GM18909 (cell line): ENCODE measurements at regions not wholly inside any gene's neighbourhood (a gene's known extent, or its start where the extent isn't known, plus 50 kb on each side); places are given as distances from the start of the nearest gene placed in this dataset.
"Not testable (repeated sequence)": the region's sequence is repeated elsewhere in the genome, so short reads cannot be mapped to it uniquely, and the experiment has no call there.

Source experiments
- ATAC-seq: cut with Tn5 transposase; IDR thresholded peaks from one replicate; pipeline ENCODE4 v1.9.1; 2021; ENCODE audit warnings: mild to moderate bottlenecking; ENCODE audit not compliant: unreplicated experiment, poor library complexity

- ATAC-seq, result no peak
These were observed 84.5 kb upstream of the PPP2R2D start for GRCh38 chr10:131816157-131816775.

DNA sequence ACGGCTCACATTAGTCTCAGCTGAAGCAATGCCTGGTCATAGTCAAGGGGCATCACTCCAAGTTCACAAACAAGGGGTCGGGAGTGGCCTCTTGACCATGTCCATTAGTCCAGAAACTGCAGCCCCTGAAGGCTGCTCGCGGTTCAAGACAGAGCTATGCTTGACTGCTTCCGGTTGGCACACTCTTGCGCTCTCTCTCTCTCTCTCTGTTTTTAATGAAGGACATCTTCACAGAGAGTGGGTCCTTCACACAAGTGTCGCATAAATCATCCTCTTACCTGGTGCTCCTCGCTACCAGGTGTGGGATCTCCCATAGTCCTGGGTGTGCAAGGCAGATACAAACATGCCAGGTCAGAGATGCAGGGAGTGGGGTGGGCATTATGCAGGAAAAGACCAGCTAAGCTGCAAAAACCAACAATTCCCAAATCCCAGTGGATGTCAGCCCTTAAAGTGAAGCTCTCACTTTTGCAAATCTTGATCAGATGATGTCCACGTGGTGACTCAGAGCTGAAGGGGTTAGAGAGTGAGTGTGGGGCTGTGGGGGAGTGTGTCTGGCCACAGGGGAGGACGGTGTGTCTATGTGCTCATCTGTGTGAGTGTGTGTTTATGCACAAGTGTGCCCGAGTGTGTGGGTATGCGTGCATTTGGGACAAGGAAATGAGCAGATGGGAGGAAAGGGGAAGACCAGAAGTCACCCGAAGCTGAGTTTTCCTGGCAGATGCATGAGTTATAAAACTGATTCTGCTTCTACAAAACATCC is 83.7 kb upstream of the PPP2R2D start:
- ATAC-seq, result no peak

GRCh38 chr10:131817866-131818509 is 82.8 kb upstream of the PPP2R2D start:
- no peak for ATAC-seq

GRCh38 chr10:131818510-131819234 is 82.1 kb upstream of the PPP2R2D start:
- ATAC-seq, result no peak

DNA sequence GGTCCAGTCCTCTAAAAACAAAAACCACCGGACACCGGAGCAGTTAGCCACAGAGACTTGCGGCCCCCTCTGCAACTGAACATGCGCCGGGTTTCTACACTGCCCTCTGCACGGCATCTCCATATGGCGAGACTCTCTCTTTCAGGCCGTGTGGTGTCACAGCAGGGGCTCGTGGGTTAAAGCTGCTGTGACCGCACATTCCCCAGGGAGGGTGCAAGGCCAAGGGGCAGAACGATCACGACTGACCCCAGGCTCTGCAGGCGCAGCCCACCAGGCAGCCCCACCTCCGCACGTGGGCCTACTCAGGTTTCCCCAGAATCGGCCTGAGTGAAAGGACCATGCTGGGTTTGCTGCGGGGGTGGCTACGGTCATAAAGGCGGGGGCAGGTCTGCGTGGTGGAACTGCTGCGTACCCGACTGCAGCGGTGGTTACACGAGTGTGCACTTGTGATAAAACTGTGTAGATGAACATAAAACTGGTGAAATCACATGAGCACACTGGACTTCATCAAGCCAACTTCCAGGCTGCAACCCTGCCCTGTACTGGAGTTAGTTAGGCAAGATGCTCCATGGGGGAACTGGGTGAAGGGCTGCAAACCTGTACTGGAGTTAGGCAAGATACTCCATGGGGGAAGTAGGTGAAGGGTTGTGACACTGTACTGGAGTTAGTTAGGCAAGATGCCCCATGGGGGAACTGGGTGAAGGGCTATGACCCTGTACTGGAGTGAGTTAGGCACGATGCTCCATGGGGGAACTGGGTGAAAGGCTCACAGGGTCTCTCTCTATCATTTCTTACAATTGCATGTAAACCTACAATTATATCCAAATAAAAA is 81.4 kb upstream of the PPP2R2D start:
- ATAC-seq, result no peak

DNA sequence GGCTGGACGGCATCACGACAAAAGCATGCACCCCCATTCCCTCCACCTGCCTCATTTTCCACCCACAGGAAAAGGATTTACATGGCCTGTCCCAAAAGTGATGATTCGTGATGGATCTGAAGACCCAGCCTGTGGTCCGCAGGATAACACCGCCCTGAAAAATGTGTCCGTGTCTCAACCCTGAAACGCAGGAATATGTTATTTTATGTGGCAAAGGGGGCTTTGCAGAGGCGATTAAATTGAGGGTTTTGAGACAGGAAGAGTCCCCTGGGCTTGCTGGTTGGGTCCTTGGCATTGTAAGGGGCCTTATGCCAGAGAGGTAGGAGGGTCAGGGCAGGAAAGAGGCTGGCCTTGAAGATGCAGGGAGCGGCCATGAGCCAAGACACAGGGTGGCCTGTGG is 80.2 kb upstream of the PPP2R2D start:
- no peak for ATAC-seq

DNA sequence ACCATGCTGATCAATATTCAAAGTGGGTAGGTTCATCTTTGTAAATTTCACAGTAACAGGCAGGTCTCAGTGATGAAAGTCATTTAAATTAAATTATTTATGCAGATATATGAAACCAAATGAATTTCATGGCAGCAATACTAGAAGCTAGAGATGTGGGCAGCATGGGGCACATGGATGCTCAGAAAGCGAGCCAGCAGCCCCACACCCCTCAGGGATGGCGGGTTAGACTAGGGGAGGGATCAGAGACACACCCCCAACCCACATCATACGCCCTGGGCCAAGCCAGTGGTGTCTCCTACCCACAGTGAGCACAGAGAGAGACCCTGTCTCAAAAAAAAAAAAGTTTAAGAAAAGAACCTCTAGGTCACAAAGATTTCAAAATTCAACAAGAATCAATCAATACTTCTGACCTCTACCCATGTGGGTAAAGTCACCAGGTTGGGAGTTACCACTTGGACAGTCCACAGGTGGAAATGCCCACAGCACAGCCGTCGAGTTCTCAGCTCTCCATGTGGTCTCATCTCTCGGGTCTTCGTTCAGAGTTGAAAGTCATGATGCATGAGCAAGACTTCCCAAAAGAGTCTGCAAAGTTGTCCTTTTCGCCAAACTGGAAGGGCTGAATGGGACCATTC is 79.3 kb upstream of the PPP2R2D start:
- ATAC-seq, result no peak

DNA sequence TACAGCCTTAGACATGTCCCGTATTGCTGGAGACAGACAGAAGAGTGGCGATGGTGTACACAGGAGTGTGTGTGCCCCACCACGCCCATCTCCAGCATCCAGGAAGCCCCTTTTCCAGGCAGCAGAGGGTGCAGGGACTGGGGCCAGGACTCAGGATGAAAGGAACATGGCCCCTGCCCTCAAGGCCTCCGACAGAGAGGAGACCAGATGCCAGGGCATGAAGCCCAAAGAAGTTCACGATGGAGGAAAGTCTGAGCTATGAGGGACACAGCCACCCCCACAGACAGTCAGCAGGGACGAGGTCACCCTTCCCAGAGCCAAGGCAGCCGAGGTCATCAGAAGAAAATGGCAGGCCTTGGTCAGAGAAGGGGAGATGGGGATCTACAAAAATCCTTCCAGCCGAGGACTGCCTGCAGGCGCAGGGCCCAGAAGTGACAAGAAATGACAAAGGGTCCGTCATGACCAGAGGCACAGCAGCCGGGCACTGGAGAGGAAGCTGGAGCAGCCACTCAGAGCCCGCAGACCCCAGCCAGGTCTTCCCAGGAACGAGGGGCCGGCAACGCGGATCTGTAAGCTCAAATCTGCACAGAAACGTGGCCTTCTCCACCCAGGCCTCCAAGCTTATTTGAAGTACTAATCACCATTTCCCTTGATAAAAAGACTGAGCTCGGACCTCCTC is 78.7 kb upstream of the PPP2R2D start:
- no peak for ATAC-seq

DNA sequence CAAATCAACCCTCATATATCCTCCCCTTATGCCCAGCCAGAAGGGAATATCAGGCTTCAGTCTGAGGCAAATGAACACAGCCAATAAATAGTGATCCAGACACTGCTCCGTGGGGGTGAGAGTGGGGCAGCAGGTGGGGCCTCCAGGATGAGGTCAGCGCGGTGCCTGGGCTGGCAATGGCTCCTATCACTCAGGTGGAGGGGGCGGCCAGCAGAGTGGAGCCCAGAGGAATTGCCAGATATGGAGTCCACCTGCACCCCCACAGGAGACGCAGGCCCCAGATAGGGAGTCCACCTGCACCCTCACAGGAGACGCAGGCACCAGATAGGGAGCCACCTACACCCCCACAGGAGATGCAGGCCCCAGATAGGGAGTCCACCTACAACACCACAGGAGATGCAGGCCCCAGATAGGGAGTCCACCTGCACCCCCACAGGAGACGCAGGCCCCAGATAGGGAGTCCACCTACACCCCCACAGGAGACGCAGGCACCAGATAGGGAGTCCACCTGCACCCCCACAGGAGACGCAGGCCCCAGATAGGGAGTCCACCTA is 78.0 kb upstream of the PPP2R2D start:
- ATAC-seq, result no peak

- not testable (repeated sequence) for ATAC-seq
These were observed 77.2 kb upstream of the PPP2R2D start for GRCh38 chr10:131823601-131824099.

- ATAC-seq, result no peak
These were observed 76.2 kb upstream of the PPP2R2D start for GRCh38 chr10:131824371-131825149.

DNA sequence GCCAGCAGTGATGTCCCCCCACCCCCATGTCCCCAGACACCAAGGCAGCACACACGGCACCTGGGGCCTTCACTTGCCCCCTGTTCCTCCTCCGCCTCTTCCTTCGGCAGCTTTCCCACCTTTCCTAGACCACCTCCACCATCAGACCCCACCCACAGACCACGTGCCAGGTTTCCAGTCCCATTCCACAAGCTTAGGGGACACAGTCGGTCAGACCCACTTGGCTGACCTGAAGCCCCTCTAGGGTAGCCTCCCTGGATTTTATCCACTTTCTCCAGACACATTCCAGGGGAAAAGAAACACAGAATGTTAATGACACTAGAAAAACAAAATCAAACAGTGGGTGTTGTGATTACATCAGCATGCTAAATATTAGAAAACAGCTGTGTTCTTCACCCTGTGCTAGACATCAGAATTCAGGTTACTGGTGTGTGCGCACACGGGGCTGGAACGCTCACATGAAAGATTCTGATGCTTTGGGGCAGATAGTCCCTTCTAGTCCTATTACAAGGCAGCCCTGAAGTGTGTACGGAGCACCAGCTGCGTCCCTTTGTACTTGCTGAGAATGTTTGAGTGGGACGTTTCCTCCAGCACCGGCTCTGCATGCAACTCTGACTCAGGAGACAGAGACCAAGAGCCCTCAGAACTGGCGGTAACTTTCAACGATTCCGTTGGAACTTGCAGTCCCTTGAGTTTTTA is 75.5 kb upstream of the PPP2R2D start:
- ATAC-seq, result no peak

GRCh38 chr10:131825960-131826650 is 74.7 kb upstream of the PPP2R2D start:
- ATAC-seq, result no peak

GRCh38 chr10:131829156-131829930 is 71.5 kb upstream of the PPP2R2D start:
- ATAC-seq, result no peak

GRCh38 chr10:131830446-131831130 is 70.2 kb upstream of the PPP2R2D start:
- no peak for ATAC-seq
